ENCODE measurements at regions not wholly inside any gene's neighbourhood (a gene's known extent, or its start where the extent isn't known, plus 50 kb on each side); places are given as distances from the start of the nearest gene placed in this dataset.

DNA sequence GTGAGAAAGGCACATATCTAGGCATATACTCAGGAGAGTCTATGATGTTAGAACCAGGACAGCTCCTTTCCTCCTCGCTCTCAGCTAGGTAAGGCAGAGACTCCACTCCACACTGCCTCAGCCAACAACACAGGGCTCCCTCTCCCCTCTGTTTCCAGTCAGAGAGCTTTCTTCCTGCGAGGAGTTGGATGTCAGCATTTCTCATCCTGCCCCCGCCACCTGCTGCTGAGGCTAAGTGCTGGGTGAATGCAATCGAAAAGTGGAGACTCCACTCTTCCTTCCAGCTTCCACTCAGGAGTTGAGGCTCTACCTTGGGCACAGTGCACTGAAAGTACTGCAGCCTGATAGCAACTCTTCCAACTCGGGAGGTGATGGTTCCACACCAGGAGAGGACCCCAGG is 177.2 kb upstream of the RAB6C start:
- H3K27me3 ChIP-seq (ENCODE audit: insufficient read depth, low read length), result no peaks in the 10 kb centered on the region
- TF ChIP-seq, protein P1, sequence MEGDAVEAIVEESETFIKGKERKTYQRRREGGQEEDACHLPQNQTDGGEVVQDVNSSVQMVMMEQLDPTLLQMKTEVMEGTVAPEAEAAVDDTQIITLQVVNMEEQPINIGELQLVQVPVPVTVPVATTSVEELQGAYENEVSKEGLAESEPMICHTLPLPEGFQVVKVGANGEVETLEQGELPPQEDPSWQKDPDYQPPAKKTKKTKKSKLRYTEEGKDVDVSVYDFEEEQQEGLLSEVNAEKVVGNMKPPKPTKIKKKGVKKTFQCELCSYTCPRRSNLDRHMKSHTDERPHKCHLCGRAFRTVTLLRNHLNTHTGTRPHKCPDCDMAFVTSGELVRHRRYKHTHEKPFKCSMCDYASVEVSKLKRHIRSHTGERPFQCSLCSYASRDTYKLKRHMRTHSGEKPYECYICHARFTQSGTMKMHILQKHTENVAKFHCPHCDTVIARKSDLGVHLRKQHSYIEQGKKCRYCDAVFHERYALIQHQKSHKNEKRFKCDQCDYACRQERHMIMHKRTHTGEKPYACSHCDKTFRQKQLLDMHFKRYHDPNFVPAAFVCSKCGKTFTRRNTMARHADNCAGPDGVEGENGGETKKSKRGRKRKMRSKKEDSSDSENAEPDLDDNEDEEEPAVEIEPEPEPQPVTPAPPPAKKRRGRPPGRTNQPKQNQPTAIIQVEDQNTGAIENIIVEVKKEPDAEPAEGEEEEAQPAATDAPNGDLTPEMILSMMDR (IDR thresholded peaks at IDR 0.05; ENCODE audit: extremely low read depth, low read depth, low read length), result no peak

DNA sequence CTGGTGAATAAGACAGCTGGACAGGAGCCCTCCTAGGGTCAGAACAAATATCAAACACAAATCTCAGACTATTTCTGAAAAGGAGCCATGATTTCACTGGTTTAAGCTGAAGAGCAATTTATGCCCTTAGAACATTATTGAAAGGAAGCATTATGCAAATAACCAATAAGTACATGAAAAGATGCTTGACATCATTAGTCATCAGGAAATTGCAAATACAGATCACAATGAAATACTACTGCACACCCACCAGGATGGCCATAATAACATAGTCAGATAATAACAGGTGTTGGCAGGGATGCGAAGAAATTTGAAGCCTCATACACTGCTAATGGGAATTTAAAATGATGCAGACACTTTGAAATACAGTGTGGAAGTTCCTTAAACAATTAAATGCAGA is 176.4 kb upstream of the RAB6C start:
- H3K4me2 ChIP-seq (ENCODE audit: insufficient read depth, low read length), result no peak overlapping the region
- H3K4me1 ChIP-seq (ENCODE audit: insufficient read depth, low read length), result no peaks in the 10 kb centered on the region
- no peaks in the 10 kb centered on the region for H3K36me3 ChIP-seq (ENCODE audit: insufficient read depth, low read length)
- H3K9me3 ChIP-seq (ENCODE audit: low read depth, low read length), result no peaks in the 10 kb centered on the region
- H3K27ac ChIP-seq (ENCODE audit: low read depth, low read length), result no peak overlapping the region
- no peaks in the 10 kb centered on the region for H3K79me2 ChIP-seq (ENCODE audit: insufficient read depth, low read length)
- no peaks in the 10 kb centered on the region for H4K20me1 ChIP-seq (ENCODE audit: insufficient read depth, low read length)
- no peak overlapping the region for H2AFZ ChIP-seq (ENCODE audit: low read length)
- DNase-seq (ENCODE audit: insufficient read length, low spot score, missing footprints), result no peak
- TF ChIP-seq, protein P1 (IDR thresholded peaks at IDR 0.05; ENCODE audit: extremely low read depth, low read depth, low read length), result no peak
- H3K4me3 ChIP-seq (ENCODE audit: insufficient read depth, low read length), result no peak overlapping the region
- H3K27me3 ChIP-seq (ENCODE audit: insufficient read depth, low read length), result no peaks in the 10 kb centered on the region

More for the DNA sequence above, 177.2 kb upstream of the RAB6C start:
- no peak for DNase-seq (ENCODE audit: insufficient read length, low spot score, missing footprints)
- Histone ChIP-seq H3K27ac (ENCODE audit: low read depth, low read length) (no peak overlapping the region), H3K79me2 (ENCODE audit: insufficient read depth, low read length) (no peaks in the 10 kb centered on the region), H3K4me2 (ENCODE audit: insufficient read depth, low read length) (no peak overlapping the region), H3K9me3 (ENCODE audit: low read depth, low read length) (no peaks in the 10 kb centered on the region), H3K4me1 (ENCODE audit: insufficient read depth, low read length) (no peaks in the 10 kb centered on the region), H3K4me3 (ENCODE audit: insufficient read depth, low read length) (no peak overlapping the region), H4K20me1 (ENCODE audit: insufficient read depth, low read length) (no peaks in the 10 kb centered on the region), H2AFZ (ENCODE audit: low read length) (no peak overlapping the region), H3K36me3 (ENCODE audit: insufficient read depth, low read length) (no peaks in the 10 kb centered on the region)

DNA sequence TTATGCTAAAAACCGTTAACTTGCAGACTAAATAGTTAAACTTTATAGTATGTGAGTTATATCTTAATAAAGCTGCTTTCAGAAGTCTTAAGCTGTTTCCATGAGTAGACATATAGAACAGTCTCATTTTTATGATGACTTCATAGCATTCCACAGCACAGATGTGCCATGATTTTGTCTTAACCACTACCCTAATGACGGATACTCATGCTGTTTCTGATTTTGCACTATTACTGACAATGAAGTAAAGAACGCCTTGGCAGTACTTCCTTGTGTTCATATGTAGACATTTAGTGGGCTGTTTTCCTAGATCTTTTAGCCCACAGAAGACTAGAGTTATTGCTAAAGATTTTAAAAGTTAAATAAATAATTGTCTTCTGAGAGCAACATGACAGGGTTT is 175.6 kb upstream of the RAB6C start:
- Histone ChIP-seq H3K4me3 (ENCODE audit: insufficient read depth, low read length) (no peak overlapping the region), H3K79me2 (ENCODE audit: insufficient read depth, low read length) (no peaks in the 10 kb centered on the region), H3K9me3 (ENCODE audit: low read depth, low read length) (no peaks in the 10 kb centered on the region), H3K27me3 (ENCODE audit: insufficient read depth, low read length) (no peaks in the 10 kb centered on the region), H4K20me1 (ENCODE audit: insufficient read depth, low read length) (no peaks in the 10 kb centered on the region), H2AFZ (ENCODE audit: low read length) (no peak overlapping the region), H3K4me2 (ENCODE audit: insufficient read depth, low read length) (no peak overlapping the region), H3K27ac (ENCODE audit: low read depth, low read length) (no peak overlapping the region), H3K4me1 (ENCODE audit: insufficient read depth, low read length) (no peaks in the 10 kb centered on the region), H3K36me3 (ENCODE audit: insufficient read depth, low read length) (no peaks in the 10 kb centered on the region)
- TF ChIP-seq, protein P1 (IDR thresholded peaks at IDR 0.05; ENCODE audit: extremely low read depth, low read depth, low read length), result no peak
- no peak for DNase-seq (ENCODE audit: insufficient read length, low spot score, missing footprints)

DNA sequence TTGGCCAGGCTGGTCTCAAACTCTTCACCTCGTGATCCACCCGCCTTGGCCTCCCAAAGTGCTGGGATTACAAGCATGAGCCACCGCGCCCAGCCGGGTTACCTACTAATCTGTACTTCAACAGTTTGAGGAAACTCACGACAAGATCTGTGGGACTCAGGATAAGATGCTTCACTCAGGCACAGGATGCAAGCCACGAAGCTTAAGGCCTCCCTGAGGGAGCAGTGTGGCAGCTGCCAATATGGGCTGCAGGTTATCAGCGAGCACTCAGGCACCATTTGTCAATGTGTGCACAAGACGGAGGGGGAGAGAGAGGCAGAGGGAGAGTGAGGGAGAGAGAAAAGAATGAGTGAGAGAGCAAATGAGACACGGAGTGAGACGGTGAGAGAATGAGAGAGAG is 173.6 kb upstream of the RAB6C start:
- no peak overlapping the region for H3K4me2 ChIP-seq (ENCODE audit: insufficient read depth, low read length)
- no peak for DNase-seq (ENCODE audit: insufficient read length, low spot score, missing footprints)
- H4K20me1 ChIP-seq (ENCODE audit: insufficient read depth, low read length), result no peaks in the 10 kb centered on the region
- no peaks in the 10 kb centered on the region for H3K79me2 ChIP-seq (ENCODE audit: insufficient read depth, low read length)
- no peaks in the 10 kb centered on the region for H3K27me3 ChIP-seq (ENCODE audit: insufficient read depth, low read length)
- no peaks in the 10 kb centered on the region for H3K36me3 ChIP-seq (ENCODE audit: insufficient read depth, low read length)
- H3K9me3 ChIP-seq (ENCODE audit: low read depth, low read length), result no peaks in the 10 kb centered on the region
- H3K27ac ChIP-seq (ENCODE audit: low read depth, low read length), result no peak overlapping the region
- H2AFZ ChIP-seq (ENCODE audit: low read length), result no peak overlapping the region
- no peaks in the 10 kb centered on the region for H3K4me1 ChIP-seq (ENCODE audit: insufficient read depth, low read length)
- H3K4me3 ChIP-seq (ENCODE audit: insufficient read depth, low read length), result no peak overlapping the region
- TF ChIP-seq, protein P1 (IDR thresholded peaks at IDR 0.05; ENCODE audit: extremely low read depth, low read depth, low read length), result no peak
